Stimulated activated CD8-positive, alpha-beta memory T cell treated with anti-CD3 and anti-CD28 coated beads, Interleukin-2, amount 100 ng/mL, for 48 hours (primary cell): ENCODE measurements at regions not wholly inside any gene's neighbourhood (a gene's known extent, or its start where the extent isn't known, plus 50 kb on each side); places are given as distances from the start of the nearest gene placed in this dataset.
"Not testable (repeated sequence)": the region's sequence is repeated elsewhere in the genome, so short reads cannot be mapped to it uniquely, and the experiment has no call there.

Experiments used
- DNase-seq, 2 donors: peaks; one replicate each; pipeline ENCODE4 v3.0.0-alpha.2; 2020; ENCODE audit warnings: low read depth in 2 of 2

- no peak for DNase-seq
These were observed 890.2 kb upstream of the VRK2 start for GRCh38 chr2:57156231-57156924.

GRCh38 chr2:57160976-57161375, 885.6 kb upstream of the VRK2 start:
- DNase-seq: no peak

GRCh38 chr2:57177176-57177575, 869.4 kb upstream of the VRK2 start:
- no peak for DNase-seq

DNA sequence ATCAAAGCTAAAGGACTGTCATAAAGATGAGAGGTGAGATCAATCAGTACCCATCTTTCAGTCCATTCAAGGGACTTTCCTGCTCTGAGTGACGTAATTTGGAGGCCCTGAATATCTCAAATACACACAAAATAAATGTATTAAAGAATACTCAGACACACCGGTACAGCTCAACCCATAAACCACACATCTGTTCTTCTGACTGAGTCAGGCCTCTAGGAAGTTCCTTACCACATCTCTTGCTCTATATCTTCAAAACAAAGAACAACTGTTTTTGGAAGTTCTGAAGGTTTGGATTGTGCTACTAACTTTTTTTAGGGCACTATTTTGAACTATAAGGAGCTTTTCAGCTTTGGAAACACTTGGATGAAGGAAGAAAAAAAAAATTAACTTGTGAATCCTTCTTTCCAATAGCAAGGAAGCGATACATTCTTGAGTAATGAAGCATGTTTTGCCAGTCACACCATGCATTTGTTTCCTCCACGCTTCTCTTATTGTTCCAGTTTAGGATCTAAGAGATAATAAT, 866.5 kb upstream of the VRK2 start:
- no peak for DNase-seq

DNA sequence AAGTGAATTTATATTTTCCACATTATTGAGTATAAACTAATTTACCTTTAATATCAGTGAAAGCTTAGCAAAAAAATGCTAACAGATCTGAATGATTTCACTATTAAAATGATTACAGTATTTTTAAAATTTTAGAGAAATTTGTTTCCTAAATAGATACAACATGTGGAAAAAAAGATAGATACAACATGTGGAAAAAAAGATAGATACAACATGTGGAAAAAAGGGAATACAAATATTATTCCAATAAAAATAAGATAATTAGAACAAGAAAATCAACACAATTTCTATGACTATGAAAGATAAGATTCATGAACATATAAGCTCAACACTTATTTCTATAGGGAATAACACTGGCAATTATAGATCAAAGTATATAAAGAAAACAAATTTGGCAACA, 865.9 kb upstream of the VRK2 start:
- DNase-seq: no peak

- no peak for DNase-seq
These were observed 865.1 kb upstream of the VRK2 start for GRCh38 chr2:57181315-57182038.

GRCh38 chr2:57182916-57183315, 863.7 kb upstream of the VRK2 start:
- DNase-seq: no peak

DNA sequence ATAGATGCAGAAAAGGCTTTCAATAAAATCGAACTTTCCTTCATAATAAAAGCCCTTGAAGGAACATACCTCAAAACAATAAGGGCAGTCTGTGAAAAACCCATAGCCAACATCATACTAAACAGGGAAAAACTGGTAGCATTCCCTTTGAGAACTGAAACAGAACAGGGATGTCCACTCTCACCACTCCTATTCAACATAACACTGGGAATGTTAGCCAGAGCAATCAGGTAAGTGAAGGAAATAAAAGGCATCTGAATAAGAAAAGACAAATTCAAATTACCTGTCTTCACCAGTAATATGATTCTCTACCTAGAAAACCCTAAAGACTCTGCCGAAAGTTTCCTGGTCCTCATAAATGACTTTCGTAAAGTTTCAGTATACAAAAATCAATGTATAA, 861.0 kb upstream of the VRK2 start:
- DNase-seq: no peak

GRCh38 chr2:57190007-57190406, 856.6 kb upstream of the VRK2 start:
- no peak for DNase-seq

DNA sequence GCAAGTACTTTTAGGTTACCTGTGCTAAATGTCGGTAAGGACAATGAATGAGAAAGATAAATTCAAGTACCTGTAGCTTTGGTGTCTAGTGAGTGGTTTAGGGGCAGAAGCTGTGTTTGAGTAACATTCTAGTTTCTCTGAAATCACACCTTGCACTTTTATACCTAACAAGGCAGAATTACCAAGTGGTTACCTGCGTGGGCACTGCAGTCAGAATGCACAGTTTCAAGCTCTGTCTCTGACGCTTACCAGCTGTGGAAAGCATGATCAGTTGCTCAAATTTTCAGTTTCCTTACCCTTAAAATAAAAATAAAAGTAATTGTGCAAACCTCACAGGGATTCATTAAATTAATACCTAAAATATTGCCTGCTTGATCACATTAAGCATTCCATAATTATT, 846.9 kb upstream of the VRK2 start:
- DNase-seq: no peak

- no peak for DNase-seq
These were observed 842.2 kb upstream of the VRK2 start for GRCh38 chr2:57204364-57204763.

- DNase-seq: no peak
These were observed 841.4 kb upstream of the VRK2 start for GRCh38 chr2:57205241-57205640.

DNA sequence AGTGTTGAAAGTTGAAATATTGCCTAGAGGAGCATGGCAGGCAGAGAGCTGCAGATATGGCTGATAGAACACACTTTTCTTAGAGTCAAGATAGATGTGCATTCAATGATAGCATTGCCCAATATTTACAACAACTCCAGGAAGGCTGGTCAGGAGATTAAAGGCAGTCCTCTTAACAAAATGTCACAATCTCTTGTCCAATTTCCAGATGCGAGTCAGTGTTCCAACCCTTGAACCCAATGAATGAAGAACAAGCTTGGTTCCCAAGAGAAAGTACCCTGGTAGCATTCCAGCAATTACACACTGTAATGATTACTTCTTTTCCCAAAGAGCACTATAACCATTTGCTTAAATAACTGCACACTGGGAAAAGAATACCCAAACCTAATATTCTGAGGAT, 839.4 kb upstream of the VRK2 start:
- no peak for DNase-seq

- DNase-seq: no peak
These were observed 836.8 kb upstream of the VRK2 start for GRCh38 chr2:57209799-57210198.

DNA sequence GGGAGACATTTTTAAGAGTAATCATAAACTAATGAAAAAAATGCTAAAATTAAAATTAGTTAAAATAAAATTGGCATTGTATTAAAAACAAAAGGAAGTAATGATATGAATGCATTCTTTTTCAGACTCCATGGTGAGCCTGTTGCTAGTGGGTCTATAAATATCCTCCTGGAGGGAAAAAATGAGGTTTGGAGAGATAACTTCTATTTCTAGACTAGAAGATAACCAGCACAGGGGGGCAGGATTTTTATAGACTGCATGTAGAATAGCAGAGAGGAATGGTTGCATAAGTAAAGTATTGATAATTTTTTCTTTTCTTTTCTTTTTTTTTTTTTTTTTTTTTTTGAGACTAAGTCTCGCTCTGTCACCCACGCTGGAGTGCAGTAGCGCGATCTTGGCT, 835.8 kb upstream of the VRK2 start:
- DNase-seq: no peak

DNA sequence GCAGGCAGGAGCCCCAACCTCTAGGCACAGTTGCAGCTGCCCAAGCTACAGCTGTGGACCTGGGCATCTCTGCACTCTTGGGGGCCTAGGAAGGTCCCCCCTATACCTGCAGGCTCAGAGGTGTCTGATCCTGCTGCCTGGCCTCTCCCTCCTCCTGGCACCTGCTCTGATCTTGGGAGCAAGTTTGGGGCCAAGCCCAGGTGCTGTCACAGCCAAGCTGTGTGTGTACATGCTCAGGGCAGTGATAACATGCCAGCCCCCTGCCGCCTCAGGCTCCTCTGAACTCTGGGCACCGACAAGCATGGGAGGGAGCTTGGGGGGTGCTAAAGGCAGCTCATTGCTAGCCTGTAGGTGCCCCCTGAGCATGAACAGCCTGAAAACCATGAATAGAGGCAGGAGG, 829.6 kb upstream of the VRK2 start:
- DNase-seq: no peak

DNA sequence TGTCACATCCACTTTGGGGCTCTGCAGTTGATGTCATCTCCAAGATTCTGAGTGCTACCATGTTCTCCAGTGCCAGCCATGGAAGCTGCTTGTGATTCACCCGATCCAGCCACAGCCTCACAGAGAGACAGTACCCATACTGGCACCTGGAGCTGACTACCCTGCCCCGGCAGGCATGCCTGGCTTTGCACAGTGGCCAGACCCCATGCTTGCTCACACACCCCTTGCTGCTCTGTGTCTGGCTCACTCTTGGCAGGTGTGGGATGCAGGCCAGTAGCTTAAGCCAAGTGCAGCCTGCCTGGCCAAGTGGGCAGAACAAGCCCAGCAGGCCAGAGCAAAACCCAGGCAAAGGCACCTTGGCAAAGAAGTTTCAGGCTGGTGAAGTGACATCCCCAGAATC, 828.4 kb upstream of the VRK2 start:
- no peak for DNase-seq

DNA sequence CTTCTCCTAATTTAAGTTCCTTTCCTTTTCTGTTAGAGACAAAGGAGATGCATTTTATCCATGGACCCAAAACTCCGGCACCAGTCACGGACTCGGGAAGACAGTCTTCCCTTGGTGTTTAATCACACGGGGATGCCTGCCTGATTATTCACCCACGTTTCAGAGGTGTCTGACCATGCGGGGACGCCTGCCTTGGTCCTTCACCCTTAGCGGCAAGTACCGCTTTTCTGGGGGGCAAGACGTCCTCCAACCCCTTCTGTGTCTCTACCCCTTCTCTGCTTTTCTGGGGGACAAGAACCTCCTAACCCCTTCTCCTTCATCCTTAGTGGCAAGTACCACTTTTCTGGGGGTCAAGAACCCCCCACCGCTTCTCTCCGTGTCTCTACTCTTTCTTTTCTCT, 816.9 kb upstream of the VRK2 start:
- not testable (repeated sequence) for DNase-seq

- DNase-seq: not testable (repeated sequence)
These were observed 814.3 kb upstream of the VRK2 start for GRCh38 chr2:57232341-57232740.

DNA sequence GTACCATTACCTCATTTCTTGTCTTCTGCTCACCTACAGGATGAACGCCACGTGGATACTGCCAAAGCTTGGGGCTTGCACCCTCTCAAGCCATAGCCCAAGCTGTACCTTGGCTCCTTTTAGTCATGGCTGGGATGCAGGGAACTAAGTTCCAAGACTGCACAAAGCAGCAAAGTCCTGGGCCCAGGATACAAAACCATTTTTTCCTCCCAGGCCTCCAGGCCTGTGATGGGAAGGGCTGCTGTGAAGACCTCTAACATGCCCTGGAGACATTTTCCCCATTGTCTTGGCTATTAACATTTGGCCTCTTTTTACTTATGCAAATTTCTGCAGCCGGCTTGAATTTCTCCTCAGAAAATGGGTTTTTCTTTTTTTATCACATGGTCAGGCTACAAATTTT, 795.1 kb upstream of the VRK2 start:
- DNase-seq: not testable (repeated sequence)

- not testable (repeated sequence) for DNase-seq
These were observed 770.2 kb upstream of the VRK2 start for GRCh38 chr2:57276408-57276807.

DNA sequence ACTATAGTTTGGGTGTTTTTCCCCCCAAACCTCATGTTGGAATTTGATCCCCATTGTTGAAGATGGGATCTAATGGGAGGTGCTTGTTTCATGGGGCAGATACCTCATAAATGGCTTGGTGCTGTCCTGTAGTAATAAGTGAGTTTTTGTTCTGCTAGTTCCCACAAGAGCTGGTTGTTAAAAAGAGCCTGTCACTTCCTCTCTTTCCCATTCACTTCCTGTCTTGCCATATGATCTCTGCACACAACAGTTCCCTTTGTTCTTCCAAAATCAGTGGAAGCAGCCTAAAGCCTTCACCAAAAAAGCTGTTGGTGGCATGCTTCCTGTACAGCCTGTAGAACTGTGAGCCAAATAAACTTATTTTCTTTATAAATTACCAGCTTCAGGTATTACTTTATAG, 768.2 kb upstream of the VRK2 start:
- DNase-seq: no peak

- no peak for DNase-seq
These were observed 755.4 kb upstream of the VRK2 start for GRCh38 chr2:57291209-57291608.
